Activated CD8-positive, alpha-beta memory T cell treated with anti-CD3 and anti-CD28 coated beads for 24 hours (primary cell): ENCODE measurements at regions not wholly inside any gene's neighbourhood (a gene's known extent, or its start where the extent isn't known, plus 50 kb on each side); places are given as distances from the start of the nearest gene placed in this dataset.

Experiments
- DNase-seq: peaks from one replicate; pipeline ENCODE4 v3.0.0-alpha.2; 2020

DNA sequence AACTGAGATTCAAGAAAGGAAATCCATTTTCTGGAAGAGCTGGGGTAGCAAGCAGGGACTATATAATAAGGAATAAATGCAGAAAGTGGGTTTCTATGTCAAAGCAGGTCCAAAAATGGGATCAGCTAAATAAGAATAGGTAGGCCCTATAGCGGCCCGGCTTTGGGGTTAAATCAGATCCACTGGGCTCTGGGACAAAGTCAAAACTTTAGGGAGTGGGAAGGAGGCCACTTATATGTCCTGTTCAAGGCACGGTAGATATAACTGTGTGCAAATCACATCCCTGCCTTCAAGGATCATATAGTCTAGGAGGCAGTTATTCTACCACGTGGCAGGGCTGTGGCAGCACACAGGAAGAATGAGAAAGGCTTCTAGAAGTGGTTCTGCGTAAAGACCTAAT lies 191.4 kb upstream of the CDYL start:
- no peak for DNase-seq

DNA sequence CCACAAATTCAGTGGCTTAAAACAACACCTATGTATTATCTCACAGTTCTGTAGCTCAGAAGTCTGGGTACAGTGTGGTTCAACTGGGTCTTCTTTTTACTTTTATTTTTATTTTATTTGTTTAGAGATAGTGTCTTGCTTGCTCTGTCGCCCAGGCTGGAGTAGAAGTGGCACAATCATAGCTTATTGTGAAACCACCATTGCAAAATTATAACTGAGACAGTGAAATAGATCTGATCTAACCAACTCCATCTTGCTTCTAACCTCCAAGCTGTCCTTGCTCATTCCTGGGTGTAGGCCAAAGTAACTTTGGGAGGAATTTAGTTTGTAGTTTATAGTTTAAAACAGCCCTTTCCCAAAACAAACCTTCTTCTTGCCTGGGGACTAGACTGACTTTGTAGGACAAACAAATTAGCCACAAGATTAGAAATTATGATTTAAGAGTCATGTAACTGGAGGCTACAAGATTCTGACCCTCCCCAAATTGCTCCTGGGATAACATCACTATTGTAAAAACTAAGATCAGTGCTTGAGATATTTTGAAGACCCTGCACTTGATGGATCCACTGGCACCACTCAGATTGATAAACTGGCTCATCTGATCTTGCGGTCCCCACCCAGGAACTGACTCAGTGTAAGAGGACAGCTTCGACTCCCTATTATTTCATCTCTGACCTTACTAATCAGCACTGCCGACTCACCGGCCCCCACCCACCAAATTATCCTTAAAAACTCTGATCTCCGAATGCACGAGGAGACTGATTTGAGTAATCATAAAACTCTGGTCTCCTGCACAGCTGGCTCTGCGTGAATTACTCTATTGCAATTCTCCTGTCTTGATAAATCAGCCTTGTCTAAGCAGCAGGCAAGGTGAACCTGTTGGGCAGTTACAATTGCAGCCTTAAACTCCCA lies 193.4 kb upstream of the CDYL start:
- no peak for DNase-seq

DNA sequence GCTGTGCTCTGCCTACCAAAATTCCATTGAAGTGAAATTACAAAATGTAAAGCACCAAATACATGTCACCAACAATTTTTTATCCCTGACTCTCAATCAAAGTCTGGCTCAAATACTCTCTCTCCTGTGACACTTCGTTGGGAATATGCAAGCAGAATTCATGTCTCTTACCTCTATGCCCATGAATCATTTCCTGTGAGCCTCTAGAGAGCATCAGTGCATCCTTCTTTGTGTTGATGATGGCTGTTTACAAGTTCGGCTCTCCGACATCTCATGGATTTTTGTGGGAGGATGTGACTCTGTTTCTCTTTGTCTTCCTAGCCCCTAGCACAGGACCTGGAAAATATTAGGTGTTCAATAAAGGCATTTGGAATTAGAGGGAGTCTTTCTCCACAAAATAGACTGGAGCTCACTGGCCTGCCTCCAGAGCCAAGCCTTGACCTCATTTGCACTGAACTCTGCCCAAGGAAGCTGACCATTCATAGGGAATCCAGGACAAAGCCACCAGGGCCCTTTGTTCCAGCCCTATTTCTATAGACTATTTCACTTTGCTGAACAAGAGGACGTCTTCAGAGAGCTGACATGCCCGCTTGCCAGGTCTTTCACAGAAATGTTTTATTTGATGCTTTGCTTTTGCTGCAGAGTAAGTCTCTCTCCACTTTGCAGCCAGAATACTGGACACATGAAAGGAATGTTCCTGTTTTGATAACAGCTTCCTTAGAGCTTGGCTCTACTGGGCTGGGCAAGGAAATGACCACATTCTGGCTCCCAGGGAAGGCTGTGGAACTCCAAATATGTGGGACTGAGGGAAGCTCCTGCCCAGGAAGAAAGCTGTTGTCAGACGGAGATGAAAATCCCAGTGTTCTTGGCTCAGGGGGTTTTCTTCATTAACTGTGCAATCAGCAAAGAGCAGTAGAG lies 194.5 kb upstream of the CDYL start:
- DNase-seq = no peak

DNA sequence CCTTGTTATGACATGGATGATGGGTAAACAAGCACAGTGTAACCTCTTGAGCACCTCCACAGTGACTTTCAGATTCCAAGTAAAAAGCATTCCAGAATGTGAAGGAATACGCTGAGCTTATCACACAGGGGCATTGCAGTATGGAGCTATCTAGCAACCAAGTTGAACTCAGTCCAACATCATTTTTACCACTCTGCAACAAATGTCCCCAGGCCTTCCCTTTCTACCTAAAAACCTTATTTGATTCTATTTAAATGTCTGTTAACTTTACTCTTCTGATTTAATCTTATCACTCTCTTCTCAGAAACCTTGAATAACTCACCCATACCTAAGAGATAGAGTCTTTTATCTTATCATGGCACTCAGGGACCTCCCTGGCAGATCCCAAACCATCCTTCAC lies 195.8 kb upstream of the CDYL start:
- no peak for DNase-seq

DNA sequence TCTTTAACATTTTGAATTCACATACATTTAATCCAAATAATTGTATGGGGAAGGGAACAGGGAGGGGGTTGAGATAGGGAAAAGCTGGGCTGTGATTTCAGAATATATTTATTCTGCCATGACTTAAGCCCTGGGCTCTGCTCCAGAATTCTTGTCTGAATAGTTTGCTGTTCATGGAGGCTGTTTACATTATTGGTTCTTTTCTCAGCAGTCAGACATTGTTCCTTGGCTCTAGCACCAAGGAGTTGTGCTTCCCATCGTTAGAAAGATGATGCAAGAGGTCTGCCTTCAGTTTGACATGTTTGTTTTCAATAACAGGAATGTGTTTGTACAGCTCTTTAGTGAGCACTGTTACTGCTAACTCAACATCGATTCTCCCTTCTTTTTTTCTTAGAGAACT lies 198.8 kb upstream of the CDYL start:
- DNase-seq = no peak

DNA sequence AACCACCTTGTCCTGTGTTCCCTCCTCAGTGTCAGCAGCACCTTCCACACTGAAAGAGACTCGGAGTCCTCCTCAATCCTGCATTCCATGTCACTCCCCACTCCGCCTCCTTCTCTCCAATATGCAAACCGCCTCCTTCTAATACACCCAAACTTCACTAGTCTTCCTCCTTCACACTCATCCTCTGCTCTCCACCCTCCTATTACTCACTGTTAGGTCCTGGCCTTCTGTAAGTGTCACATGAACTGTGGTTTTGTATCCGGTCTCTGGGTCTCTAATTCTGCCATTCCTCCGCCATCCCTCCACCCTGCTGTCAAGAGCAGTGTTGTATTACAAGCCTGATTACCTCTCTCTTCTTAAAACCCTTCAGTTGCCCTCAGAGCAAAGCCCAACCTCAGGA lies 200.5 kb upstream of the CDYL start:
- DNase-seq = no peak

DNA sequence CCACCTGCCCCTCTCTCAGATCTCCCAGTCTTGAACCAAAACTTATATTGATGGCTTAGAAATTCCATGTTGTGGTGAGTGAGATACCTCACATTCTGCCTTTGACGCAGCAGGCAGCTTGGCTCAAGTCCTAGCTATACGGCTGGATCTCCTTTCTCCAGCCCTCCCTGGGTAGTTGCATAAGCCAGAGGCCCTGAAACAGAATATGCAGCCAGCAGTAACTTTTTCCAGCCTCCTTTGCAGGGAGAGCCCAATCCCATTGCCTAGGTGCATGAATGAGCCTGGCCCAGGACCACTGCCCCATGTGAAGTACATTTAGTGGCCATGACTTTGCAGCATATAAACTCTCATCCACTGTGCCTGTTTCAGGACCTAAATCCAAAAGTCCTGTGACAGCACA lies 202.2 kb upstream of the CDYL start:
- no peak for DNase-seq

DNA sequence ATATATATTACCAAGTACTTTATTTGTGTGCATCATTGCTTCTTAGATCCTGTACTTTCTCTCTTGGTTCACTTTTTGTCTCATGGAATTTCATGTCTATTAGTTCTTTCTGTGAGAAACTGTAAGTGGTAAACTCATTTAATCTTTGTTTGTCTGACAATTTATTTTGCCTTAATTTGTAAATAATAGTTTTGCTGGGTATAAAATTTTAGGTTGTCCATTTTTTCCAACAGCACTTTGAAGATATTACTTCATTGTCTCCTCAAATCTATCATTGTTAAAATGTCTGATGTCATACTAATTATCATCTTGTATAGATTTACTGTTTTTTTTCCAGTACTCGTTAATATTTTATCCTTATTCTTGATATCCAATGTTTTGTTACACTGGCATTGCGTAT lies 205.2 kb upstream of the CDYL start:
- DNase-seq = no peak

DNA sequence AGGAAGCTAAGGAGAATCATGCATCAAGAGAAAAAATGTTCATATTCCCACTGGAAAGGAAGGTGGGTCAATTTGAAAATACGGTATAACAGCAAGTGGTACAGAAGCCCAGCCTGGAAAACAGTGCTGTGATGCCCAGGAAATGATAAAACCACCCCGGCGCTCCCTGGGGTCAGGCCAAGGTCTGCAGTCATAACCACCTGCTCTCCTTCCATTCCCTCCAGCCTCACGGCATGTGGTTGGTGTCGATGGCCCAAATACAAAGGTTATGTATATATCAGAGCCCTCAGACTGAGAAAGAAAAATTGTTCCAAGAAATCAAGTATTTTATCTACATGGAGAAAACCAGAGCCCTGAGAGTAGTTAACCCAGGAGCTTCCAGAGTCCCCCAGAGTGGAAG lies 208.1 kb upstream of the CDYL start:
- no peak for DNase-seq

DNA sequence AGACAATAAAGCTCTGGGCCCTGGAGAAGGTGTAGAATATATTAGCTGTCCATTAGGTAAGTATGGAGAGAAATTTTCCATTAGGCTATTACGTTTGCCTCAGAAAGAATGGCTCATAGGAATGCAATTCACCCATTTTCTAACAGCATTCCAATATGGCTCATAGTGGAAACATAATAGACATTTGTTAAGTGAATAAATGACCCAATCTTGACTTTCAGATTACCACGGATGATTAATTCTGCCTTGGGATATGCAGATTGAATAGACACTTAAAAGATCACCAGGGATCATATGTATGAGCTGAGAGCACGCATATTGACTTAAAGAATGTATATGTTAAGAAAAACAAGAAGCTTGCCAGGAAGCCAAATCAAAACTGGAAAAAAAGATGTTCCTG lies 209.1 kb upstream of the CDYL start:
- DNase-seq = no peak

DNA sequence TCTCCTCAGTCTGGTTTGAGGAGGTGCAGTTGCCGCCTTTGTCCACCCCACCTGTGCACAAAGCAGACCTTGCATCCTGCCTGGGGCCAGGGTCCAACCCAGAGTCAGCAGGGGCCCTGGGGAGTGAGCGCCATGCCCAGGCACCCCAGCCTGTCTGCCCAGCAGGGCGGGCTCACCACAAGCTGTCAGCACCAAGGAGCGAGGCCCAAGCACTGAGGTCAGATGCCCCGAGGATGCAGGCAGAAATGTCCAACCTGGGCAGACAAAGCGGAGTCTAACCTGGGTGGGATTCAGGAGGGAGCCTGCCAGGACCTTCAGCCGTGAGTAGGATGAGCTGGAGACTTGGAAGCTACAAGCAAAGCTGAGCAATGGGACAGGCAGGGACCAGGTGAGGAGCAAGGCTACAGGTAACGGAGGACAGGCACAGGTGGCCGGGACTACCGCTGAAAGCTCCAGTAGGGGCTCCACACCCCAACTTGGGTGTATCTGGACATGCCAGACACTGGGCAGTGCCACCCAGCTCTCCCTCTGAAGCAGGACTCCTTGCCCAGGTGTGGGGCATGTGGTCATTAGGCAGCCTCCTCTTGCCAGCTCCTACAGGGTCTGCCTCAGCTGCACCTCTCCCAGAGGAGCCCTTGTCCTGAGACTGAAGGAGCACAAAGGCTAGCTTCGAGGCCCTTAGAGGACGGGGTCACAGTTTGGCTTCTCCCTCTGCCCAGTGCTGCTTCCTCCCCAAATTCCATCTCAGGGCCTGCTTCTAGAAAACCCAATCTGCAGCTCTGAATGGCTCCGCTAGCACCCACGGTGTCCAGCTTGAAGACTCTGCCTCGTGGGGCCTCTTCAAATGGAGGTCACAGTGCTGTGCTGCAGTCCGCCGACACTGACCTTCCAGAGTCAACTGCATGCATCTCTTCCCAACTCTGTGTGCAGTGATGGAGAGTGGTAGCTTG lies 210.6 kb upstream of the CDYL start:
- DNase-seq = no peak

DNA sequence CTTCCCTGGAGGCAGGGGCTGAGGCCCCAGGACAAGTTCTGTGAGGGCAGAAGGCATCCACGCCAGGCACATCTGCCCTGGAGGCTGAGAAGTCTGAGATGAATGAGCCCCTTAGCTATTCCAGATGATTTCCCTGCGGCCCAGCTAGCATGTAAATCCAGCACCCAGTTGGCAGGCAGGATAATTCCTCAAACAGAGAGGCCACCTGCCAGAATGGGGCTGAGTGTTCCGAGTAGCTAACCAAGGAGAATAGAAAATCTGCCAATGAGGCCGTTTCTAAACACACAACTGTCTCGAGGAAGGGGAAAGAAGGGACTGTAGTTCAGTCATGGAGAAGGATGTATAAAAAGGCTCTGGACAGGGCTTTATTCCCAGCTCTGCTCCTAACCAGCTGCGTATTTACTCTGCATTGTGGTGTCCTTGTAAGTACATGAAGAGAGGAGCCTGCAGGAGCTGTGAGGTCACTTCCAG lies 211.4 kb upstream of the CDYL start:
- no peak for DNase-seq

DNA sequence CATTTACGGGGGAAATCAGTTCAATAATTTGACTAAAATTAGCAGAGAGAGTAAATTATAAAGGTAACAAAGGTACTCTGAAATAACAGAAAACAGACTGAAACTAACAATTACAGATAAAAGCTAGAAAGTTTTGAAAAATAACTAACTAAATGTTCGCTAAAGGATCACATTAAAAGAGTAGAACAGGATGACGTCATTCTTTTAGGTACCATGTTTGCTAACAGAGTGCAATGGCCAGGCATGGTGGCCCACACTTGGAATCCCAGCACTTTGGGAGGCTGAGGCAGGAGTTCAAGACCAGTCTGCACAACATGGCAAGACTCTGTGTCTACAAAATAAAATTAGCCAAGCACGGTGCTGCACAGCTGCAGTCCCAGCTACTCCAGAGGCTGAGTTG lies 212.3 kb upstream of the CDYL start:
- DNase-seq = no peak

DNA sequence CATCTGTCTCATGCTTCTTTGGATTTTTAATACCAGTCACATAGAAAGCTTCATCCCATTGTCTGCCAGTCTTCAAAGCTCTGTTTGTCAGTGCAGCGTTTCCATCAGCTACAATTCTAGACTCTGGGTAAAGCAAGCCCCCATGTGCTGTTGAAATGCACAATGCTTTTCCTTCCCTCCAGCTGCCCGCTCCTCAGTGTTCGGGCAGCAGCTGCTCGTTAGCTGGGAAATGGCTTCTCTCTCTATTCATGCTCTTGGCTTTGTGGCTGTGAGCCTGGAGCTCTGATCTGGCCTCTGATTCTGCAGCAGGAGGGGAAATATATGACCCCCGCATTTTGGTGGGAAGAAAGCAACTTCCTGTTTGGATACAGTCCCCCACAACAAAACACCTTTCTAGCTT lies 213.0 kb upstream of the CDYL start:
- DNase-seq = no peak

DNA sequence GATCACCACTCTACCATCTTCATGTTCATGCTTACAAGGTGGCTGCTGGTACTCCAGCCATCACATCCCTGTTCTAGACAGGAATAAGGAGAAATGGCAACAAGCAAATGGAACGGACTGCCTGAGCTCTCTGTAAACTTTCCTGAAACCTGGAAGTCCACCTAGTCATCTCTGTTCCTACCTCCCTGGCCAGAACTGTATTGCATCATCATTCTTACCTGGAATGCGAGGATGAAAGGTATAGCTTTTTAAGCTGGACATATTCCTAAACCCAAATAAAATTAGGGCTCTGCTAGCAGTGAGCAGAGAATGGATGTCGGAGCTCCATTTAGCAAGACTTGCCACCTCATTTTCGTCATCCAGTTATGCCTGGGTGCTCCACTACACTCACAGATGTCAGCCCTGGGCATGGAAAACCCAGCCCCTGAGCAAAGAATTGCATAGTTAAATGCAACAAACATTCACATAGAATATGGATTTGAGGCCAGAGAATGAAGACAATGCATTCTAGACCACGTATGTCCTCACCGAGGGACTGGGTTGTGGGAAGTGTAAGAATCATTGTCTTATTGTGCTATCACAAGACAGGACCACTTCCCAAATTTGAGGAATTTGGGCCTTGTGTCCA lies 214.3 kb upstream of the CDYL start:
- no peak for DNase-seq

DNA sequence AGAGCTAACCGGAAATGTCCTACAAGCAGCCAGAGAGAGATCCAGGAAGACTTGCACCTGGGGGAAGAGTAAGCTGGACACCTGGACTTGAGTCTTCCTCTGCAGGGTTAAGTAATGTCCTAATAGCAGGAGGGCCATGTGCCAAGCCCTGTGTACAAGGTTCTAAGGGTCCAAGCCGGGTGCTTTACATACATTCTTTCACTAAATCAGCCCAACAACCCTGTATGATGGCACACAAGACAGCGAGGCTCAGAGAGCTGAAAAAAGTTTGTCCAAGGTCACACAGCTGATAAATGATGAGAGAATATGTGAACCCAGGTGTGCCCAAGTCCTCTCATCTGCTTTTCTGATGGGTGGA lies 215.1 kb upstream of the CDYL start:
- no peak for DNase-seq

DNA sequence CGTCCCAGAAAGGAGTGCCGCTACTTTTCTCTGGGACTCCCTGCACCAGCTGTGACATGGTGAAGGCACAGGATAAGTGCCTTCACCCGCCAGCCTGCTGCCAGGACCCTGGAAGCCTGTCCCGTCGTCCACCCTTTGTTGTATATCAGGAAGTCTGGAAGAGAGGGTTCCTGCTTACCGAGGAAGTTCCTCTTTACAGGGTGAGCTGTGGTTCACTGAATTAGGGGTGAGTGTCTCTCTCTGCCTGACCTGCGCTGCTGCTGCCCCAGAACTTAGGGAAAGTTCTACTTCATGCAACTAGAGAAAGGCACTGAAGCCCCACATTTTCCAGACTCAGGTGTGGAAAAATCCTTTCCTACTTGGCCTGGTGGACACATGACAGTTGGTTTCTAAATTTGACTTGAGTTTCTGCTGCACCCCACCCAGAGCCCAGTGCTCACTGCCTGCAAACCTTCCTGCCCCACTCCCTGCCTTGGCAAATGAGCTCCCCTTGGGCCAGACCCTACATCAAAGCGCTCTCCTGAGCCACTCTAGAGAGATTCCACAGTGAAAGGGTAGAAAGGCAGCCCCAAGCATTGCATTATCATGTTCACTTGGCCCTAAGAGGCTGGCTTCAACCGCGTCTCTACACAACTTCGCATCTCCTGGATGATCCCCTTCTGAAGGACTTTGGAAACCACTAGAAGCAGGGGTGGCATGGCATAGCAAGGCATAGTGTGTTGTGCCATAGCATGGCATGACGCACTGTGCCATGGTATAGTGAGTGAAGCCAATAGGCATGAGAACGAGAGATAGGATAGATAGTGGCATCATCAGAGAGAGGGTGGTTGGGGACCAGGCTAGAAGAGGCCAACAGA lies 215.8 kb upstream of the CDYL start:
- no peak for DNase-seq

DNA sequence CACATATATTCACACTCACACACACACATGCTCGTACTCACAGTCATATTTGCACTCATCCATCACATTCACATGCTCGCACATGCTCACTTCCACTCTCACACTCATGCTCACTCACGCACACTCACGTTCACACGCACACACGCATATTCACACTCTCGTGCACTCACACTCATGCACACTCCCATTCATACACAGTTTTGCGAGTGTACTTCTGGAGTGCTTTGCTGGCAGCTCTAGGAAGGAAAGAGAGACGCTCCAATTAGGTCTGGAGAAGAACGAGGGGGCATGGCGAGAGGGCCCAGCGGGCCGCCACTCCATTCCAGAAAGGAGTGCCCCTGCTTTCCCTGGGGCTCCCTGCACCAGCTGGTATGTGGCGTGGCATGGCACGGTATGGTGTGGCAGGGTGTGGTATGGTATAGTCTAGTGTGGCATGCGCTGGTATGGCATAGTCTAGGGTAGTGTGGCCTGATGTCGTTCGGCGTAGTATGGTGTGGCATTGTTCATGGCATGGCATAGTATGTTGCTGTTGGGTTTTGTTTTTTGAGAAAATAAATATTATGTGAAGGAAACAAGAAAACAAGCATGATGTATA lies 216.8 kb upstream of the CDYL start:
- no peak for DNase-seq

DNA sequence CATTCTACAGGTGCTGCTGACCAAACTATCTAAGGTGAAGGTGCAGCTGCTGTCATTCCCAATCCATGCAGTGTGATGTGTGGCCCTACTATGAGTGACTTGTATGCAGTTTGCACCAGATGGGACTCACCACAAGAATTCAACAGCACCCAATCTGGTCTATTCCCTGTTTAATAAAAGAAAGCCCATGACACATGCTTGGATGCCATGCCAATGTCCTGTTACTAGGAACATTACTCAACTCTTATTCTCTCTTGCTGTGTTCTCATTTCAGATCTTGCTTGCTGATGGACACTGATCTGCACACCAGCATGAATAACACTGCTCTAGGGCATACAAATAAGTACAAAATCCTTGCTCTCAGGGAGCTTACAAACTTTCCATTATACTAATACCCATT lies 221.6 kb upstream of the CDYL start:
- DNase-seq = no peak

DNA sequence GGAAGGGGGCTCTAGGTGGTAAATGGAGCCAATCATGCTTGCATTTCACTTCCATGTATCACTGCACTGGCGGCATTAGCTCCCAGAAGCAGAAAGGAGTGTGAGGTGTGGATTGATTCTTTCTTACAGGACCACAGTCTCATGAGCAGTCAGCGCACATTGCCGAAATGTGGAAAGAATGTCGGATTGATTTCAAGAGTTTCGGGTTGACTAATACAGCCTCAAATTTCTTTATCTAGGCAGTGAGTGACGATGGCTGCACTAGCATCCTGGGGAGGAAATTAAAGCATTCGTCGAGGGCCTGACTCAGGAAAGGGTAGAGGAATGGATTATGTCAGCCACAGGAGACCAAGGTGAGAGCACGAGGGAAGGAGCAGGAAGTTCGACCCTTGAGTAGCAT lies 222.8 kb upstream of the CDYL start:
- no peak for DNase-seq

DNA sequence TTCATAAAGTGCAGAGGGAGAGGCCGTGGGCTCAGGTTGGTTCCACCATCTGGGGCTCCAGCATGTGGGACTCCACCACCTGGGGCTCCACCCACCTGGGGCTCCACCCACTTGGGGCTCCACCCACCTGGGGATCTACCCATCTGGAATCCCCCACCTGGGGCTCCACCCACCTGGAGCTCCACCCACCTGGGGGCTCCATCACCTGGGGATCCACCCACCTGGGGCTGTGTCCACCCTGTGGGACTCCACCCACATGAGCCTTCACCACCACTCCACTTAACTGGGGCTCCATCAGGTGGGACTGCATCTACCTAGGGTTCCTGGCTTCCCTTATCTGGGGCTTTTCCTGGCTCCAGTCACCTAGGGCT lies 226.0 kb upstream of the CDYL start:
- DNase-seq = no peak
